ENCODE measurements at regions not wholly inside any gene's neighbourhood (a gene's known extent, or its start where the extent isn't known, plus 50 kb on each side); places are given as distances from the start of the nearest gene placed in this dataset.

- ChIA-PET CTCF (no interaction called here), POLR2A (no interaction called here)
- H3K4me1 ChIP-seq (ENCODE audit: control insufficient read depth, extremely low read depth, insufficient read depth, low read length) = no peaks in the 10 kb centered on the region
- no peaks in the 10 kb centered on the region for H4K20me1 ChIP-seq (replicated peaks; ENCODE audit: control insufficient read depth, extremely low read depth, insufficient read depth, low read length)
- TF ChIP-seq, protein P1, sequence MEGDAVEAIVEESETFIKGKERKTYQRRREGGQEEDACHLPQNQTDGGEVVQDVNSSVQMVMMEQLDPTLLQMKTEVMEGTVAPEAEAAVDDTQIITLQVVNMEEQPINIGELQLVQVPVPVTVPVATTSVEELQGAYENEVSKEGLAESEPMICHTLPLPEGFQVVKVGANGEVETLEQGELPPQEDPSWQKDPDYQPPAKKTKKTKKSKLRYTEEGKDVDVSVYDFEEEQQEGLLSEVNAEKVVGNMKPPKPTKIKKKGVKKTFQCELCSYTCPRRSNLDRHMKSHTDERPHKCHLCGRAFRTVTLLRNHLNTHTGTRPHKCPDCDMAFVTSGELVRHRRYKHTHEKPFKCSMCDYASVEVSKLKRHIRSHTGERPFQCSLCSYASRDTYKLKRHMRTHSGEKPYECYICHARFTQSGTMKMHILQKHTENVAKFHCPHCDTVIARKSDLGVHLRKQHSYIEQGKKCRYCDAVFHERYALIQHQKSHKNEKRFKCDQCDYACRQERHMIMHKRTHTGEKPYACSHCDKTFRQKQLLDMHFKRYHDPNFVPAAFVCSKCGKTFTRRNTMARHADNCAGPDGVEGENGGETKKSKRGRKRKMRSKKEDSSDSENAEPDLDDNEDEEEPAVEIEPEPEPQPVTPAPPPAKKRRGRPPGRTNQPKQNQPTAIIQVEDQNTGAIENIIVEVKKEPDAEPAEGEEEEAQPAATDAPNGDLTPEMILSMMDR (IDR thresholded peaks at IDR 0.05; ENCODE audit: extremely low read depth in 1 of 2, insufficient read depth in 1 of 2, low read depth in 1 of 2, low read length in 2 of 2) = no peak
- TF ChIP-seq JUN (IDR thresholded peaks at IDR 0.05; ENCODE audit: borderline replicate concordance, insufficient read depth, insufficient read length, low read depth) (no peak), POLR2AphosphoS5 (IDR thresholded peaks at IDR 0.05; ENCODE audit: insufficient read depth, low read depth, low read length) (no peak)
- no peaks in the 10 kb centered on the region for H3K79me2 ChIP-seq (ENCODE audit: control insufficient read depth, insufficient read depth, low read length)
- H3K4me3 ChIP-seq (replicated peaks in 1 of 3; ENCODE audit: insufficient read depth in 1 of 3, low read depth in 1 of 3, low read length in 3 of 3) = no peak overlapping the region
- dilution Hi-C loops (cut with MboI; ENCODE audit: extremely low pct_ligation_motif_present, low sequenced_read_pairs) (no loop called here), intact Hi-C loops (cut with micrococcal nuclease) (no loop called here)
- no TSS peak for BruUV-seq (replicated peaks)
- H3K36me3 ChIP-seq (ENCODE audit: control insufficient read depth in 2 of 2, extremely low read depth in 1 of 2, insufficient read depth in 2 of 2, low read length in 2 of 2) = no peaks in the 10 kb centered on the region
- FAIRE-seq = no peak
- H2AFZ ChIP-seq (ENCODE audit: low read depth, low read length) = no peak overlapping the region
- H3K4me2 ChIP-seq (ENCODE audit: insufficient read depth, low read length) = no peak overlapping the region
- DNase-seq (ENCODE audit: low read depth, low spot score) = no peak
- H3K9me3 ChIP-seq (replicated peaks; ENCODE audit: control insufficient read depth, insufficient read depth, low read length) = peaks cover 8% of the 10 kb centered on the region
- H3K9me1 ChIP-seq (replicated peaks; ENCODE audit: control insufficient read depth, extremely low read depth, insufficient read depth, low read length) = no peaks in the 10 kb centered on the region
- no peaks in the 10 kb centered on the region for H3K27me3 ChIP-seq (ENCODE audit: control insufficient read depth in 2 of 2, insufficient read depth in 2 of 2, low read length in 2 of 2)
- no peak overlapping the region for H3K9ac ChIP-seq (replicated peaks; ENCODE audit: extremely low read depth, insufficient read depth, low read length)
- no peak overlapping the region for H3K27ac ChIP-seq (ENCODE audit: insufficient read depth, low read depth, low read length)
Measured at GRCh38 chr12:115542656-115543055, 734.8 kb downstream of the MED13L start.

DNA sequence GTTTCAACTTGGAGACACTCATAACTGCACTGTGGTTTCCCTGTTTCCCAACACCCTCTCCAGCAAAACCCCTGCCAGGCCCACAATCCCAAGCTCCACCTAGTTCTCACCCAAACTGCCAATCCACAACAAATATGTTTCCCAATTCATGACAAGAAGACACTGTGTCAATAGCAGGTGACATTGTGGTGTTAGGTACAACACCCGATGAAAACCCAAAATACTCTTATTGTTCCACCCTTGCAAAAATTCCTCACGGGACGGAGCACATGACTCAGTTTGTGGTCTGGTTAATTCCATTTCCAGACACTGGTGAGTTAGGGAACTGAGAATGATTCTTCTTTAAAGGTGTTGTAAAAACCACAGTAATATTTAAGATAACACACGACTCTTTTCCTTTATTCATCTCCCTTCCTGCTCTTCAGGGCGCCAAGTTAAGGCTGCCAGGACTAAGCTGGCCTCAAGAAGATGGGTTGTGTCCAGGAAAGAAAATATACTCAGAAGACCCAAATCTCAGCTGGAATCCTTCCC lies 735.5 kb downstream of the MED13L start:
- Histone ChIP-seq H3K27ac (ENCODE audit: insufficient read depth, low read depth, low read length) (no peak overlapping the region), H3K79me2 (ENCODE audit: control insufficient read depth, insufficient read depth, low read length) (no peaks in the 10 kb centered on the region), H3K4me1 (ENCODE audit: control insufficient read depth, extremely low read depth, insufficient read depth, low read length) (no peaks in the 10 kb centered on the region), H3K27me3 (ENCODE audit: control insufficient read depth in 2 of 2, insufficient read depth in 2 of 2, low read length in 2 of 2) (no peaks in the 10 kb centered on the region), H3K4me2 (ENCODE audit: insufficient read depth, low read length) (no peak overlapping the region), H3K4me3 (replicated peaks in 1 of 3; ENCODE audit: insufficient read depth in 1 of 3, low read depth in 1 of 3, low read length in 3 of 3) (no peak overlapping the region), H3K36me3 (ENCODE audit: control insufficient read depth in 2 of 2, extremely low read depth in 1 of 2, insufficient read depth in 2 of 2, low read length in 2 of 2) (no peaks in the 10 kb centered on the region), H3K9me1 (replicated peaks; ENCODE audit: control insufficient read depth, extremely low read depth, insufficient read depth, low read length) (no peaks in the 10 kb centered on the region), H3K9ac (replicated peaks; ENCODE audit: extremely low read depth, insufficient read depth, low read length) (no peak overlapping the region), H3K9me3 (replicated peaks; ENCODE audit: control insufficient read depth, insufficient read depth, low read length) (peaks cover 8% of the 10 kb centered on the region), H2AFZ (ENCODE audit: low read depth, low read length) (no peak overlapping the region), H4K20me1 (replicated peaks; ENCODE audit: control insufficient read depth, extremely low read depth, insufficient read depth, low read length) (no peaks in the 10 kb centered on the region)
- DNase-seq (ENCODE audit: low read depth, low spot score) = no peak
- CTCF ChIA-PET = no interaction called here
- FAIRE-seq = no peak
- dilution Hi-C loops (cut with MboI; ENCODE audit: extremely low pct_ligation_motif_present, low sequenced_read_pairs) = no loop called here
- intact Hi-C loops (cut with micrococcal nuclease) = no loop called here
- TF ChIP-seq, protein P2, sequence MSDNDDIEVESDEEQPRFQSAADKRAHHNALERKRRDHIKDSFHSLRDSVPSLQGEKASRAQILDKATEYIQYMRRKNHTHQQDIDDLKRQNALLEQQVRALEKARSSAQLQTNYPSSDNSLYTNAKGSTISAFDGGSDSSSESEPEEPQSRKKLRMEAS (IDR thresholded peaks at IDR 0.05; ENCODE audit: insufficient read depth, insufficient read length) = no peak
- TF ChIP-seq FOS (IDR thresholded peaks at IDR 0.05; ENCODE audit: borderline replicate concordance, insufficient read depth, low read length) (no peak), GATA2 (IDR thresholded peaks at IDR 0.05; ENCODE audit: insufficient read depth, insufficient read length, low read depth, low read length) (no peak), POLR2A (IDR thresholded peaks at IDR 0.05; ENCODE audit: low read depth, low read length) (no peak), EZH2 (IDR thresholded peaks at IDR 0.05; ENCODE audit: borderline replicate concordance, low read depth, low read length, severe bottlenecking) (no peak), JUN (IDR thresholded peaks at IDR 0.05; ENCODE audit: borderline replicate concordance, insufficient read depth, insufficient read length, low read depth) (no peak), MYC (IDR thresholded peaks at IDR 0.05; ENCODE audit: low read depth, low read length) (no peak)
- TF ChIP-seq, protein P1 (IDR thresholded peaks at IDR 0.05; ENCODE audit: extremely low read depth in 1 of 2, insufficient read depth in 1 of 2, low read depth in 1 of 2, low read length in 2 of 2) = no peak
- POLR2A ChIA-PET = no interaction called here
- BruUV-seq (replicated peaks) = no TSS peak

Data from endothelial cell of umbilical vein (primary cell).